SK-N-SH (cell line): ENCODE measurements at regions not wholly inside any gene's neighbourhood (a gene's known extent, or its start where the extent isn't known, plus 50 kb on each side); places are given as distances from the start of the nearest gene placed in this dataset.

Experiments used
- CTCF ChIA-PET: fragments of 300-600, 350-600 bp; formaldehyde crosslinking; extraction: SDS; loops from one replicate; lab custom pipeline; 2021; lab: Yijun Ruan, JAX
- POLR2A ChIA-PET: fragments of 350-600 bp; sonication (Branson Sonifier 250); formaldehyde crosslinking; extraction: SDS; loops from one replicate; lab custom pipeline; 2020; ENCODE audit warnings: antibody characterized with exemption, inconsistent platforms; lab: Yijun Ruan, JAX
- DNase-seq: peaks from one replicate; pipeline ENCODE4 v3.0.0; 2012
- H2AFZ ChIP-seq: fragments of 200-600 bp; sonication (generic); 2 replicates; pipeline ENCODE4 v1.8.1; 2016; ENCODE audit warnings: antibody characterized with exemption, mild to moderate bottlenecking, low read depth
- H3F3A ChIP-seq: fragments of 200-600 bp; sonication (generic); replicated peaks from 2 replicates; pipeline ENCODE3; 2016; ENCODE audit warnings: antibody characterized with exemption, mild to moderate bottlenecking; ENCODE audit not compliant: insufficient read depth
- H3K27ac ChIP-seq, 2 experiments: fragments of 200-500 bp in 1 of 2; fragments of 200-600 bp in 1 of 2; sonication (Bioruptor generic) in 1 of 2; sonication (generic), shearing (Covaris generic) in 1 of 2; 2 replicates each; pipeline versions ENCODE4 v1.5.1 to v1.6.1; 2014 to 2016; ENCODE audit warnings: low read depth in 2 of 2, inconsistent platforms in 1 of 2, low read length in 1 of 2, mild to moderate bottlenecking in 1 of 2, mixed read lengths in 1 of 2
- H3K27me3 ChIP-seq: fragments of 200-600 bp; sonication (generic), shearing (Covaris generic); 2 replicates; pipeline ENCODE4 v1.6.1; 2016; ENCODE audit warnings: mixed run types; ENCODE audit not compliant: insufficient read depth
- H3K36me3 ChIP-seq, 2 experiments: fragments of 200-500 bp in 1 of 2; fragments of 200-600 bp in 1 of 2; sonication (Bioruptor generic) in 1 of 2; sonication (generic) in 1 of 2; replicated peaks in 1 of 2; 2 replicates each; pipeline versions ENCODE3 to v1.5.1; 2014 to 2016; ENCODE audit warnings: low read length in 1 of 2, mild to moderate bottlenecking in 1 of 2; ENCODE audit not compliant: insufficient read depth in 2 of 2, control insufficient read depth in 1 of 2
- H3K4me1 ChIP-seq, 2 experiments: fragments of 200-500 bp in 1 of 2; fragments of 200-600 bp in 1 of 2; sonication (Bioruptor generic) in 1 of 2; sonication (generic), shearing (Covaris generic) in 1 of 2; 2 replicates each; pipeline versions ENCODE4 v1.5.1 to v1.6.1; 2014 to 2016; ENCODE audit warnings: low read depth in 1 of 2, low read length in 1 of 2, mixed run types in 1 of 2; ENCODE audit not compliant: insufficient read depth in 2 of 2, control insufficient read depth in 1 of 2
- H3K4me2 ChIP-seq: fragments of 200-600 bp; sonication (generic), shearing (Covaris generic); 2 replicates; pipeline ENCODE4 v1.6.1; 2017; ENCODE audit warnings: mixed run types
- H3K4me3 ChIP-seq, 2 experiments: fragments of 200-500 bp in 1 of 2; fragments of 200-600 bp in 1 of 2; sonication (Bioruptor generic) in 1 of 2; sonication (generic), shearing (Covaris generic) in 1 of 2; 2 replicates each; pipeline versions ENCODE4 v1.5.1 to v1.8.1; 2014 to 2016; ENCODE audit warnings: low read depth in 2 of 2, inconsistent platforms in 1 of 2, low read length in 1 of 2, mild to moderate bottlenecking in 1 of 2, mixed read lengths in 1 of 2, moderate library complexity in 1 of 2
- H3K79me2 ChIP-seq: fragments of 200-600 bp; sonication (generic); 2 replicates; pipeline ENCODE4 v1.8.1; 2017; ENCODE audit warnings: mild to moderate bottlenecking; ENCODE audit not compliant: insufficient read depth
- H3K9ac ChIP-seq: fragments of 200-600 bp; sonication (generic); 2 replicates; pipeline ENCODE4 v1.6.1; 2017; ENCODE audit warnings: mixed run types
- H3K9me2 ChIP-seq: fragments of 200-600 bp; sonication (generic); 2 replicates; pipeline ENCODE4 v1.6.1; 2017; ENCODE audit warnings: mixed run types
- H3K9me3 ChIP-seq: fragments of 200-600 bp; sonication (generic); 2 replicates; pipeline ENCODE4 v1.6.1; 2017; ENCODE audit warnings: mixed run types, mild to moderate bottlenecking, moderate library complexity
- H4K20me1 ChIP-seq: fragments of 200-600 bp; sonication (generic); 2 replicates; pipeline ENCODE4 v1.6.1; 2017; ENCODE audit warnings: mild to moderate bottlenecking, mixed run types; ENCODE audit not compliant: insufficient read depth
- CHD2 ChIP-seq: fragments of 150-350 bp; IDR thresholded peaks from 2 replicates; pipeline ENCODE4 v1.6.1; 2018; ENCODE audit warnings: low read length; ENCODE audit not compliant: partially characterized antibody
- ELF1 ChIP-seq: IDR thresholded peaks from 2 replicates; pipeline ENCODE4 v1.4.0; 2012
- EP300 ChIP-seq, 2 experiments: IDR thresholded peaks; 2 replicates each; pipeline versions ENCODE4 v1.4.0 to v1.6.1; 2012; ENCODE audit warnings: borderline replicate concordance in 1 of 2, low read depth in 1 of 2, low read length in 1 of 2
- EZH2phosphoT487 ChIP-seq: fragments of 200-600 bp; sonication (generic); IDR thresholded peaks from 2 replicates; pipeline ENCODE4 v1.6.1; 2017; ENCODE audit warnings: low read depth, mixed run types, mild to moderate bottlenecking, antibody characterized with exemption, moderate library complexity, borderline replicate concordance
- FOXJ3 ChIP-seq: sonication (generic); formaldehyde crosslinking; IDR thresholded peaks from 2 replicates; pipeline ENCODE4 v1.5.1; 2020; ENCODE audit warnings: mild to moderate bottlenecking, missing genetic modification reagents
- FOXM1 ChIP-seq: IDR thresholded peaks from 2 replicates; pipeline ENCODE4 v1.4.0; 2012; ENCODE audit warnings: low read depth, mild to moderate bottlenecking
- JUND ChIP-seq: IDR thresholded peaks from 2 replicates; pipeline ENCODE4 v1.4.0; 2012
- MEF2A ChIP-seq: IDR thresholded peaks from 2 replicates; pipeline ENCODE4 v1.4.0; 2012; ENCODE audit warnings: low read depth, borderline replicate concordance
- MXI1 ChIP-seq: IDR thresholded peaks from 2 replicates; pipeline ENCODE4 v1.6.1; 2012; ENCODE audit warnings: mild to moderate bottlenecking, low read depth, low read length, improper control_type of control experiment
- NRF1 ChIP-seq: IDR thresholded peaks from 2 replicates; pipeline ENCODE4 v1.6.1; 2012; ENCODE audit warnings: low read depth, mild to moderate bottlenecking, low read length
- POLR2AphosphoS5 ChIP-seq: IDR thresholded peaks from 2 replicates; pipeline ENCODE4 v1.6.1; 2012; ENCODE audit warnings: low read depth, low read length
- RAD21 ChIP-seq: IDR thresholded peaks from 2 replicates; pipeline ENCODE4 v1.6.1; 2012; ENCODE audit warnings: mild to moderate bottlenecking, low read length
- RFX5 ChIP-seq: IDR thresholded peaks from 2 replicates; pipeline ENCODE4 v1.6.1; 2012; ENCODE audit warnings: mild to moderate bottlenecking, improper control_type of control experiment, low read length
- RXRA ChIP-seq: IDR thresholded peaks from 2 replicates; pipeline ENCODE4 v1.4.0; 2012; ENCODE audit warnings: low read depth, mild to moderate bottlenecking, borderline replicate concordance
- SMC3 ChIP-seq: IDR thresholded peaks from 2 replicates; pipeline ENCODE4 v1.6.1; 2012; ENCODE audit warnings: low read depth, low read length, improper control_type of control experiment
- TAF1 ChIP-seq: IDR thresholded peaks from 2 replicates; pipeline ENCODE4 v1.6.1; 2012; ENCODE audit warnings: low read depth, mild to moderate bottlenecking, low read length, moderate library complexity, borderline replicate concordance
- WGBS: methylation state at CpG from one replicate; pipeline ENCODE4 v1.1.6; 2017; ENCODE audit warnings: low lambda C conversion rate; 5-methylcytosine and 5-hydroxymethylcytosine counted together
- TF ChIP-seq, protein P1 (sequence below): fragments of 200-600 bp; sonication (generic); IDR thresholded peaks from 2 replicates; pipeline ENCODE4 v1.6.1; 2017; ENCODE audit warnings: antibody characterized with exemption, mild to moderate bottlenecking, moderate library complexity
- TF ChIP-seq, protein P2 (sequence below): IDR thresholded peaks from 2 replicates; pipeline ENCODE4 v1.4.0; 2012; ENCODE audit warnings: low read depth, borderline replicate concordance
- TF ChIP-seq, protein P3 (sequence below): IDR thresholded peaks from 2 replicates; pipeline ENCODE4 v1.4.0; 2012; ENCODE audit warnings: low read depth, borderline replicate concordance
- TF ChIP-seq, protein P4 (sequence below): fragments of 150-350 bp; IDR thresholded peaks from 2 replicates; pipeline ENCODE4 v1.6.1; 2016; ENCODE audit warnings: mild to moderate bottlenecking, low read depth, low read length

- TF ChIP-seq RXRA = no peak
Observed at GRCh38 chr22:22151308-22151707, 93.3 kb upstream of the VPREB1 start (continued).

- Histone ChIP-seq H3K36me3 (no peaks in the 10 kb centered on the region), H2AFZ (no peak overlapping the region)
- TF ChIP-seq EP300 (IDR thresholded peaks at IDR 0.05; ENCODE audit: borderline replicate concordance in 1 of 2, low read depth in 1 of 2, low read length in 1 of 2) (no peak), RAD21 (no peak), MXI1 (no peak), EZH2phosphoT487 (no peak), FOXJ3 (CRISPR knock-in tag) (no peak), TAF1 (no peak), SMC3 (no peak), ELF1 (no peak), CHD2 (no peak)
- TF ChIP-seq, protein P1, sequence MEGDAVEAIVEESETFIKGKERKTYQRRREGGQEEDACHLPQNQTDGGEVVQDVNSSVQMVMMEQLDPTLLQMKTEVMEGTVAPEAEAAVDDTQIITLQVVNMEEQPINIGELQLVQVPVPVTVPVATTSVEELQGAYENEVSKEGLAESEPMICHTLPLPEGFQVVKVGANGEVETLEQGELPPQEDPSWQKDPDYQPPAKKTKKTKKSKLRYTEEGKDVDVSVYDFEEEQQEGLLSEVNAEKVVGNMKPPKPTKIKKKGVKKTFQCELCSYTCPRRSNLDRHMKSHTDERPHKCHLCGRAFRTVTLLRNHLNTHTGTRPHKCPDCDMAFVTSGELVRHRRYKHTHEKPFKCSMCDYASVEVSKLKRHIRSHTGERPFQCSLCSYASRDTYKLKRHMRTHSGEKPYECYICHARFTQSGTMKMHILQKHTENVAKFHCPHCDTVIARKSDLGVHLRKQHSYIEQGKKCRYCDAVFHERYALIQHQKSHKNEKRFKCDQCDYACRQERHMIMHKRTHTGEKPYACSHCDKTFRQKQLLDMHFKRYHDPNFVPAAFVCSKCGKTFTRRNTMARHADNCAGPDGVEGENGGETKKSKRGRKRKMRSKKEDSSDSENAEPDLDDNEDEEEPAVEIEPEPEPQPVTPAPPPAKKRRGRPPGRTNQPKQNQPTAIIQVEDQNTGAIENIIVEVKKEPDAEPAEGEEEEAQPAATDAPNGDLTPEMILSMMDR = no peak
- TF ChIP-seq, protein P2, sequence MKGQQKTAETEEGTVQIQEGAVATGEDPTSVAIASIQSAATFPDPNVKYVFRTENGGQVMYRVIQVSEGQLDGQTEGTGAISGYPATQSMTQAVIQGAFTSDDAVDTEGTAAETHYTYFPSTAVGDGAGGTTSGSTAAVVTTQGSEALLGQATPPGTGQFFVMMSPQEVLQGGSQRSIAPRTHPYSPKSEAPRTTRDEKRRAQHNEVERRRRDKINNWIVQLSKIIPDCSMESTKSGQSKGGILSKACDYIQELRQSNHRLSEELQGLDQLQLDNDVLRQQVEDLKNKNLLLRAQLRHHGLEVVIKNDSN = no peak
- TF ChIP-seq, all 33 proteins: peak for 0
- no peak overlapping the region for H3K27ac ChIP-seq
- 0 out of 2 replicates have a peak, but pooled peaks cover 2% of the 10 kb centered on the region for H3K9me2 ChIP-seq
- CTCF ChIA-PET = interaction anchor here (1.0 to 1.4 kb wide), 2 partner anchors 80 to 178 kb away, joined by 3 read pairs; no protein-coding TSS in a partner anchor
- no peaks in the 10 kb centered on the region for H3F3A ChIP-seq
- no peaks in the 10 kb centered on the region for H3K79me2 ChIP-seq
- H3K4me1 ChIP-seq = no peaks in the 10 kb centered on the region
- no peaks in the 10 kb centered on the region for H3K9me3 ChIP-seq
- no peak overlapping the region for H3K9ac ChIP-seq
- no peak overlapping the region for H3K4me2 ChIP-seq
- 2% methylated on average over 1 of the region's 1 CpG for WGBS
- no peak overlapping the region for H3K4me3 ChIP-seq
- no peak for DNase-seq
- H3K27me3 ChIP-seq = peaks cover 23% of the 10 kb centered on the region; the same call in 1 of the 2 replicates
- POLR2A ChIA-PET = no interaction called here
- H4K20me1 ChIP-seq = no peaks in the 10 kb centered on the region
Observed at GRCh38 chr22:22150457-22150856, 94.1 kb upstream of the VPREB1 start.

DNA sequence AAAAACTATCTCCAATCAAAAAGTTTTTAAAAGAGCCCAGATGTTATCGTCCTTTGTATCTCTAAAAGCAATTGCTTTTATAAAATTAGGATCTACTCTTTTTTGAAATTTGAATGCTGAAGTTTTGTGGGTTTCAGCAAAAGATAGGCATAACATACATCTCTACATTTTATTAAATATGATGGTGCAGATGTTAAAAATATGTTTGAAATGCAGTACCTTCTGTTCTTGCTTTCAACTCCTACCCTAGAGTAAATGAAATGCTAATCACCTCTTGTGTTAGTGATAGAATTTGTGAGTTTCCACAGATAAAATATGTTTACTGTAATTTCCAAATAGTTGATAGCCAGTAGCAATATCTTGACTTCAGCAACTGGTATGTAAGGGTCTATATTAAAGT is 95.7 kb upstream of the VPREB1 start:
- WGBS = 2% methylated on average over 1 of the region's 1 CpG
- ChIA-PET POLR2A (no interaction called here), CTCF (interaction anchor here (1.0 kb wide), 1 partner anchor 38 kb away, joined by 3 read pairs; no protein-coding TSS in a partner anchor)
- Histone ChIP-seq H3K4me3 (no peak overlapping the region), H3K4me1 (no peaks in the 10 kb centered on the region), H4K20me1 (no peaks in the 10 kb centered on the region), H3K27me3 (peaks cover 26% of the 10 kb centered on the region; the same call in 1 of the 2 replicates), H2AFZ (no peak overlapping the region), H3K9me2 (0 out of 2 replicates have a peak, but pooled peaks cover 2% of the 10 kb centered on the region), H3K36me3 (no peaks in the 10 kb centered on the region), H3K9ac (no peak overlapping the region), H3K9me3 (no peaks in the 10 kb centered on the region), H3K4me2 (no peak overlapping the region), H3K27ac (no peak overlapping the region), H3K79me2 (no peaks in the 10 kb centered on the region), H3F3A (no peaks in the 10 kb centered on the region)
- no peak for DNase-seq
- TF ChIP-seq FOXJ3 (CRISPR knock-in tag) (no peak), MEF2A (no peak), RAD21 (no peak), TAF1 (no peak), POLR2AphosphoS5 (no peak), JUND (no peak), EZH2phosphoT487 (no peak), RFX5 (no peak), CHD2 (no peak), FOXM1 (no peak), NRF1 (no peak)
- TF ChIP-seq, protein P3, sequence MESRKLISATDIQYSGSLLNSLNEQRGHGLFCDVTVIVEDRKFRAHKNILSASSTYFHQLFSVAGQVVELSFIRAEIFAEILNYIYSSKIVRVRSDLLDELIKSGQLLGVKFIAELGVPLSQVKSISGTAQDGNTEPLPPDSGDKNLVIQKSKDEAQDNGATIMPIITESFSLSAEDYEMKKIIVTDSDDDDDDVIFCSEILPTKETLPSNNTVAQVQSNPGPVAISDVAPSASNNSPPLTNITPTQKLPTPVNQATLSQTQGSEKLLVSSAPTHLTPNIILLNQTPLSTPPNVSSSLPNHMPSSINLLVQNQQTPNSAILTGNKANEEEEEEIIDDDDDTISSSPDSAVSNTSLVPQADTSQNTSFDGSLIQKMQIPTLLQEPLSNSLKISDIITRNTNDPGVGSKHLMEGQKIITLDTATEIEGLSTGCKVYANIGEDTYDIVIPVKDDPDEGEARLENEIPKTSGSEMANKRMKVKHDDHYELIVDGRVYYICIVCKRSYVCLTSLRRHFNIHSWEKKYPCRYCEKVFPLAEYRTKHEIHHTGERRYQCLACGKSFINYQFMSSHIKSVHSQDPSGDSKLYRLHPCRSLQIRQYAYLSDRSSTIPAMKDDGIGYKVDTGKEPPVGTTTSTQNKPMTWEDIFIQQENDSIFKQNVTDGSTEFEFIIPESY = no peak
- TF ChIP-seq, protein P4, sequence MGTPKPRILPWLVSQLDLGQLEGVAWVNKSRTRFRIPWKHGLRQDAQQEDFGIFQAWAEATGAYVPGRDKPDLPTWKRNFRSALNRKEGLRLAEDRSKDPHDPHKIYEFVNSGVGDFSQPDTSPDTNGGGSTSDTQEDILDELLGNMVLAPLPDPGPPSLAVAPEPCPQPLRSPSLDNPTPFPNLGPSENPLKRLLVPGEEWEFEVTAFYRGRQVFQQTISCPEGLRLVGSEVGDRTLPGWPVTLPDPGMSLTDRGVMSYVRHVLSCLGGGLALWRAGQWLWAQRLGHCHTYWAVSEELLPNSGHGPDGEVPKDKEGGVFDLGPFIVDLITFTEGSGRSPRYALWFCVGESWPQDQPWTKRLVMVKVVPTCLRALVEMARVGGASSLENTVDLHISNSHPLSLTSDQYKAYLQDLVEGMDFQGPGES = no peak
